ENCODE measurements at regions not wholly inside any gene's neighbourhood (a gene's known extent, or its start where the extent isn't known, plus 50 kb on each side); places are given as distances from the start of the nearest gene placed in this dataset.

DNA sequence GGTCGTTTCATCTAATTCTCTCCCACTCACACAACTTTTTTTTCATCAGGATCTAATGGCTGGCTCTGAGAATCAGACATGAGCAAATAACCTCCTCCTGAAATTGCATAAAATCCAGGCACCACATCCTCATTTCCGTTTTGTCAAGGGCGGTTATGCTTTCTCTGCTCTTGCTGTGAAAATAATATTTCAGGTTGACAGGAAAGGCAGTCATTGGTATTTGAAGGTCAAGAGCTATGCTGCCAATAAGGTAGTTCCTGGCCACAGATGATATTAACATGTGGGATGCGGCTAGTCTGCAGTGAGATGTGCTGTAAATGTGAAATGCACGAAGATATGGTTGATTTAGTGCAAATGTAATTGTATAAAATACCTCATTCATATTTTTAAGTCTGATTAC lies 870.2 kb upstream of the TMEM132C start:
- TF ChIP-seq GATA3 (IDR thresholded peaks at IDR 0.05; ENCODE audit: low read depth, low read length) (no peak), GATA2 (IDR thresholded peaks at IDR 0.05; ENCODE audit: low read depth, low read length) (no peak)

Measured in SH-SY5Y (cell line).